HCT116 (cell line): ENCODE measurements at regions not wholly inside any gene's neighbourhood (a gene's known extent, or its start where the extent isn't known, plus 50 kb on each side); places are given as distances from the start of the nearest gene placed in this dataset.

Source experiments
- CTCF ChIP-seq, 3 experiments: fragments of 200-600 bp in 1 of 3; sonication (generic) in 1 of 3; IDR thresholded peaks in 2 of 3; conservative IDR thresholded peaks in 1 of 3; 2 replicates each; pipeline ENCODE4 v1.5.1; 2012 to 2017; ENCODE audit warnings: low read depth in 2 of 3, low read length in 2 of 3, antibody characterized with exemption in 1 of 3, borderline replicate concordance in 1 of 3, control low read depth in 1 of 3, mild to moderate bottlenecking in 1 of 3, mixed read lengths in 1 of 3, mixed run types in 1 of 3, moderate library complexity in 1 of 3; ENCODE audit not compliant: insufficient read depth in 1 of 3
- ELF1 ChIP-seq: IDR thresholded peaks from 2 replicates; pipeline ENCODE4 v1.6.1; 2012; ENCODE audit warnings: low read depth, borderline replicate concordance
- EZH2 ChIP-seq: fragments of 200-600 bp; sonication (generic); IDR thresholded peaks from 2 replicates; pipeline ENCODE4 v1.6.1; 2017; ENCODE audit warnings: antibody characterized with exemption, mixed run types
- POLR2A ChIP-seq: IDR thresholded peaks from 2 replicates; pipeline ENCODE4 v1.7.0; 2011; ENCODE audit warnings: borderline replicate concordance; ENCODE audit not compliant: insufficient read depth, insufficient read length; ENCODE audit errors: extremely low read depth
- ZNF274 ChIP-seq: fragments of 200-500 bp; sonication (Bioruptor generic); IDR thresholded peaks from 2 replicates; pipeline ENCODE4 v1.6.1; 2014; ENCODE audit warnings: mild to moderate bottlenecking, low read depth, low read length, inconsistent platforms
- TF ChIP-seq, protein P1 (sequence below): IDR thresholded peaks from 2 replicates; pipeline ENCODE4 v1.6.1; 2012
- TF ChIP-seq, protein P2 (sequence below): IDR thresholded peaks from 2 replicates; pipeline ENCODE4 v1.6.1; 2012

DNA sequence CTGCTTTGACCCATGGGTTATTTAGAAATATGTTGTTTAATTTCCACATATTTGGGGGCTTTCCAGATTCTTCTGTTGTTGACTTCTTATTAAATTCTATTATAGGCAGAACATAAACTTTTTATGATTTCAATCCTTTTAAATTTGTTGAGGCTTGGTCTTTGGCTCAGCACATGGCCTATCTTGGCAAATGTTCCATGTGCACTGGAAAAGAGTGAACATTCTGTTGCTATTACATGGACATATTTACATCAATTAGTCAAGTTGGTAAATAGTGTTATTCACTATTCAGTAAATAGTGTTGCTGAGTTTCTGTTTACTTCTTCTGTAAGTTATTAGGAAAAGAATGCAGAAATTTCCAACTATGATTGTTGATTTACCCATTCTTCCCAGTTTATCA lies 75.4 kb downstream of the ETS2 start:
- TF ChIP-seq, protein P1, sequence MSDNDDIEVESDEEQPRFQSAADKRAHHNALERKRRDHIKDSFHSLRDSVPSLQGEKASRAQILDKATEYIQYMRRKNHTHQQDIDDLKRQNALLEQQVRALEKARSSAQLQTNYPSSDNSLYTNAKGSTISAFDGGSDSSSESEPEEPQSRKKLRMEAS: no peak
- no peak for TF ChIP-seq CTCF (IDR thresholded peaks at IDR 0.05 in 2 of 3, conservative IDR thresholded peaks at IDR 0.05 in 1 of 3; ENCODE audit: borderline replicate concordance in 1 of 3, insufficient read depth in 1 of 3, low read depth in 2 of 3, low read length in 2 of 3)
- TF ChIP-seq ELF1: no peak
- no peak for TF ChIP-seq POLR2A
- TF ChIP-seq ZNF274: no peak
- TF ChIP-seq, protein P2, sequence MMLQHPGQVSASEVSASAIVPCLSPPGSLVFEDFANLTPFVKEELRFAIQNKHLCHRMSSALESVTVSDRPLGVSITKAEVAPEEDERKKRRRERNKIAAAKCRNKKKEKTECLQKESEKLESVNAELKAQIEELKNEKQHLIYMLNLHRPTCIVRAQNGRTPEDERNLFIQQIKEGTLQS: no peak
- no peak for TF ChIP-seq EZH2
